MCF 10A (cell line): ENCODE measurements at regions not wholly inside any gene's neighbourhood (a gene's known extent, or its start where the extent isn't known, plus 50 kb on each side); places are given as distances from the start of the nearest gene placed in this dataset.

ENCODE experiments used
- BruUV-seq: library from RNA; stranded (reverse); fragments of 400-500 nt; replicated peaks from 2 replicates; lab custom pipeline; 2021; lab: Mats Ljungman, UMichigan
- CTCF ChIA-PET: fragments of 300-600 bp; sonication (Branson Sonifier 250); formaldehyde crosslinking; extraction: SDS; loops from one replicate; lab custom pipeline; 2021; ENCODE audit warnings: antibody characterized with exemption, inconsistent platforms; lab: Yijun Ruan, JAX
- POLR2A ChIA-PET: fragments of 300-600, 350-650 bp; sonication (Branson Sonifier 250); formaldehyde crosslinking; extraction: SDS; loops from one replicate; lab custom pipeline; 2020; ENCODE audit warnings: antibody characterized with exemption, inconsistent platforms; lab: Yijun Ruan, JAX
- DNase-seq: peaks from one replicate; pipeline ENCODE4 v3.0.0-alpha.2; 2018; ENCODE audit not compliant: unreplicated experiment
- H3K27ac Mint-ChIP-seq: one replicate; pipeline ENCODE4 v1.8.0; 2022; ENCODE audit warnings: mild to moderate bottlenecking, low read depth, mixed read lengths; ENCODE audit not compliant: unreplicated experiment
- H3K27me3 Mint-ChIP-seq: one replicate; pipeline ENCODE4 v1.8.0; 2022; ENCODE audit warnings: mixed read lengths; ENCODE audit not compliant: insufficient read depth, unreplicated experiment
- H3K36me3 Mint-ChIP-seq: one replicate; pipeline ENCODE4 v1.8.0; 2022; ENCODE audit warnings: mild to moderate bottlenecking, moderate library complexity, mixed read lengths; ENCODE audit not compliant: insufficient read depth, unreplicated experiment
- H3K4me1 Mint-ChIP-seq: one replicate; pipeline ENCODE4 v1.8.0; 2022; ENCODE audit warnings: mixed read lengths; ENCODE audit not compliant: insufficient read depth, unreplicated experiment
- H3K4me3 Mint-ChIP-seq: one replicate; pipeline ENCODE4 v1.8.0; 2022; ENCODE audit warnings: mild to moderate bottlenecking, moderate library complexity, mixed read lengths; ENCODE audit not compliant: unreplicated experiment
- H3K9me3 Mint-ChIP-seq: one replicate; pipeline ENCODE4 v1.8.0; 2022; ENCODE audit warnings: mixed read lengths; ENCODE audit not compliant: unreplicated experiment
- intact Hi-C: fragments of 100-400 bp; cut with micrococcal nuclease; formaldehyde crosslinking; loops from 2 replicates; pipeline ENCODE4 v1.14.1; 2022
- TF ChIP-seq, protein P1 (sequence below): fragments of 200-600 bp; IDR thresholded peaks from one replicate; pipeline ENCODE4 v1.8.0; 2022; ENCODE audit warnings: antibody characterized with exemption, mild to moderate bottlenecking; ENCODE audit not compliant: unreplicated experiment

- no peaks in the 10 kb centered on the region for H3K27me3 Mint-ChIP-seq
- no peaks in the 10 kb centered on the region for H3K36me3 Mint-ChIP-seq
- intact Hi-C loops, result no loop called here
- peaks cover 6% of the 10 kb centered on the region for H3K4me1 Mint-ChIP-seq
- H3K9me3 Mint-ChIP-seq, result no peaks in the 10 kb centered on the region
- TF ChIP-seq, protein P1, sequence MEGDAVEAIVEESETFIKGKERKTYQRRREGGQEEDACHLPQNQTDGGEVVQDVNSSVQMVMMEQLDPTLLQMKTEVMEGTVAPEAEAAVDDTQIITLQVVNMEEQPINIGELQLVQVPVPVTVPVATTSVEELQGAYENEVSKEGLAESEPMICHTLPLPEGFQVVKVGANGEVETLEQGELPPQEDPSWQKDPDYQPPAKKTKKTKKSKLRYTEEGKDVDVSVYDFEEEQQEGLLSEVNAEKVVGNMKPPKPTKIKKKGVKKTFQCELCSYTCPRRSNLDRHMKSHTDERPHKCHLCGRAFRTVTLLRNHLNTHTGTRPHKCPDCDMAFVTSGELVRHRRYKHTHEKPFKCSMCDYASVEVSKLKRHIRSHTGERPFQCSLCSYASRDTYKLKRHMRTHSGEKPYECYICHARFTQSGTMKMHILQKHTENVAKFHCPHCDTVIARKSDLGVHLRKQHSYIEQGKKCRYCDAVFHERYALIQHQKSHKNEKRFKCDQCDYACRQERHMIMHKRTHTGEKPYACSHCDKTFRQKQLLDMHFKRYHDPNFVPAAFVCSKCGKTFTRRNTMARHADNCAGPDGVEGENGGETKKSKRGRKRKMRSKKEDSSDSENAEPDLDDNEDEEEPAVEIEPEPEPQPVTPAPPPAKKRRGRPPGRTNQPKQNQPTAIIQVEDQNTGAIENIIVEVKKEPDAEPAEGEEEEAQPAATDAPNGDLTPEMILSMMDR, result no peak
- ChIA-PET CTCF (interaction anchor here (0.7 kb wide), 1 partner anchor 497 kb away, joined by 3 read pairs; no protein-coding TSS in a partner anchor), POLR2A (no interaction called here)
- no TSS peak for BruUV-seq
- no peak overlapping the region for H3K4me3 Mint-ChIP-seq
- no peak for DNase-seq
- no peak overlapping the region for H3K27ac Mint-ChIP-seq
These were observed 124.8 kb downstream of the EVX1 start for GRCh38 chr7:27367179-27367932.

- intact Hi-C loops, result no loop called here
- ChIA-PET POLR2A (no interaction called here), CTCF (no interaction called here)
- Mint-ChIP-seq H3K4me3 (no peak overlapping the region), H3K4me1 (peaks cover 10% of the 10 kb centered on the region), H3K27ac (no peak overlapping the region), H3K36me3 (no peaks in the 10 kb centered on the region), H3K9me3 (no peaks in the 10 kb centered on the region), H3K27me3 (no peaks in the 10 kb centered on the region)
- no TSS peak for BruUV-seq
- DNase-seq, result no peak
- TF ChIP-seq, protein P1, result no peak
These were observed 125.4 kb downstream of the EVX1 start for GRCh38 chr7:27367933-27368549.

DNA sequence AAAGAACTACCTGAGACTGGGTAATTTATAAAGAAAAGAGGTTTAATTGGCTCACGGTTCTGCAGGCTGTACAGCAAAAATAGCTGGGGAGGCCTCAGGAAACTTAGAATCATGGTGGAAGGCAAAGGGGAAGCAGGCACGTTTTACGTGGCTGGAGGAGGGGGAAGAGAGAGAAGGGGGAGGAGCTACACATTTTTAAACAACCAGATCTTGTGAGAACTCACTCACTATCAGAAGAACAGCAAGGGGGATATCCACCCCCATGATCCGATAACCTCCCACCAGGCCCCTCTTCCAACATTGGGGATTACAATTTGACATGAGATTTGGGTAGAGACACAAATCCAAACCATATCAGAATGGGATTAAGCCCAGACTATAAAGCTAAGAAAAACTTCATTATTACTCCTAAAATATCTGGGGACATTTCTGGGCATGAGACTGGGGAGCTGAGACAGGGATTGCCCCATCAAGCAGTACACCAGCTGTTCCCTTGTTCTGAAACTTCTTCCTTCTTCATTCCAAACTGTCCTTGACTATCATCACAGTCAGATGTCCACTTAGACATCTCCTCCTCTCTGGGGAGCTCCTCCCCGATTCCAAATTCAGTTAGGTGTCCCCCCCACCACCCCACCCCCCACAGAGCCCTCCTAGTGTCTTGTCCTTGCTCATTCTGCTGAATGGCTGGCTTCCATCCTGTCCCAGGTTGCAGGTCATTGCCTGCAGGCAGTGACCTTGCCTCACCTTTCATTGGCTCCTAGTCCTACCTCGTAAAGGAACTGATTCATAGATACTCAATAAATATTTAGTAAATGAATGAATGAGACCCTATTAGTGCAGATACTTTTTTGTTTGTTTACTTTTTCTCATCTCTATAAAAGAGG is 132.6 kb downstream of the EVX1 start:
- Mint-ChIP-seq H3K4me1 (peaks cover 10% of the 10 kb centered on the region), H3K4me3 (no peak overlapping the region), H3K27ac (no peak overlapping the region), H3K27me3 (peaks cover 28% of the 10 kb centered on the region), H3K36me3 (no peaks in the 10 kb centered on the region), H3K9me3 (no peaks in the 10 kb centered on the region)
- intact Hi-C loops, result no loop called here
- no TSS peak for BruUV-seq
- POLR2A ChIA-PET, result interaction anchor here (0.6 to 1.4 kb wide), 2 partner anchors 28 to 48 kb away, joined by 3 read pairs; no protein-coding TSS in a partner anchor
- DNase-seq, result no peak
- CTCF ChIA-PET, result no interaction called here
- TF ChIP-seq, protein P1, result no peak
